ENCODE measurements at regions not wholly inside any gene's neighbourhood (a gene's known extent, or its start where the extent isn't known, plus 50 kb on each side); places are given as distances from the start of the nearest gene placed in this dataset.

DNA sequence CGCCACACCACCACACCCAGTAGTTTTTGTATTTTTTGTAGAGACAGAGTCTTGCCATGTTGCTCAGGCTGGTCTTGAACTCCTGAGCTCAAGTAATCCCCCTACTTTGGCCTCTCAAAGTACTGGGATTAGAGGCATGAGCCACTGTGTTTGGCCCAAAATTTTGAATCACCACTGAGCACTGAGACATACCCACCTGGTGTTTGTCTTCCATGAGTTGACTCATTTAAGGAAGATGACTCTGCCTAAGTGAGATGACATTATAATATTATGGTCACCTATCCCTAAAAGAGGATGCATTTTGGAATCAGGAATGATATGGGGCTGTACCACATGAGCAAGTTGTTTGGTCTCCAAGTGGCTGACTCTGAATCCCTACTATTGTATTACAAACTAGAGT is 54.6 kb upstream of the RNF217 start:
- TF ChIP-seq CTCF (IDR thresholded peaks at IDR 0.05) (no peak), EZH2 (IDR thresholded peaks at IDR 0.05; ENCODE audit: borderline replicate concordance, insufficient read depth, low read depth, low read length, poor library complexity, severe bottlenecking) (no peak)

Data from B cell (primary cell).